GM23338 (cell line): ENCODE measurements at regions not wholly inside any gene's neighbourhood (a gene's known extent, or its start where the extent isn't known, plus 50 kb on each side); places are given as distances from the start of the nearest gene placed in this dataset.
A peak's percentile ranks its signal among the peaks of the same experiment; 100 is the strongest.

Experiments used
- ATAC-seq: fragments of 200-7000 bp; cut with Tn5 transposase; 3 replicates; pipeline ENCODE4 v1.9.1; 2020
- DNase-seq: peaks from one replicate; pipeline ENCODE4 v3.0.0-alpha.2; 2015; ENCODE audit warnings: low spot score
- H2AFZ ChIP-seq: fragments of 200-600 bp; sonication (generic); 2 replicates; pipeline ENCODE4 v1.8.0; 2016; ENCODE audit warnings: antibody characterized with exemption, mild to moderate bottlenecking, moderate library complexity
- H3F3A ChIP-seq: fragments of 200-600 bp; sonication (generic); replicated peaks from 2 replicates; pipeline ENCODE4 v1.8.0; 2017; ENCODE audit warnings: antibody characterized with exemption, mixed run types, low read depth
- H3K27ac ChIP-seq: fragments of 200-600 bp; sonication (generic); 2 replicates; pipeline ENCODE4 v1.6.1; 2016; ENCODE audit warnings: low read depth
- H3K27me3 ChIP-seq: fragments of 200-600 bp; sonication (generic); 2 replicates; pipeline ENCODE4 v1.8.0; 2016; ENCODE audit warnings: mild to moderate bottlenecking, mixed run types, moderate library complexity; ENCODE audit not compliant: insufficient read depth
- H3K36me3 ChIP-seq: fragments of 200-600 bp; sonication (generic); 2 replicates; pipeline ENCODE4 v1.8.0; 2016; ENCODE audit warnings: mild to moderate bottlenecking; ENCODE audit not compliant: insufficient read depth
- H3K4me1 ChIP-seq: fragments of 200-600 bp; sonication (generic); 2 replicates; pipeline ENCODE4 v1.8.0; 2016; ENCODE audit warnings: mild to moderate bottlenecking, moderate library complexity; ENCODE audit not compliant: insufficient read depth
- H3K4me2 ChIP-seq: fragments of 200-600 bp; sonication (generic); 2 replicates; pipeline ENCODE4 v1.7.1; 2017; ENCODE audit warnings: mixed run types
- H3K4me3 ChIP-seq: fragments of 200-600 bp; sonication (generic); 2 replicates; pipeline ENCODE4 v1.6.1; 2016; ENCODE audit warnings: mixed run types
- H3K79me2 ChIP-seq: fragments of 200-600 bp; sonication (generic); replicated peaks from 2 replicates; pipeline ENCODE4 v1.8.0; 2017; ENCODE audit warnings: mild to moderate bottlenecking; ENCODE audit not compliant: insufficient read depth
- H3K9me2 ChIP-seq: fragments of 200-600 bp; sonication (generic); 2 replicates; pipeline ENCODE4 v1.8.0; 2017; ENCODE audit not compliant: insufficient read depth
- H4K20me1 ChIP-seq: fragments of 200-600 bp; sonication (generic); replicated peaks from 2 replicates; pipeline ENCODE4 v1.8.0; 2017; ENCODE audit warnings: mild to moderate bottlenecking; ENCODE audit not compliant: insufficient read depth
- H3K27ac Mint-ChIP-seq: 2 replicates; pipeline ENCODE4 v1.8.0; 2020; ENCODE audit warnings: inconsistent platforms, mild to moderate bottlenecking, moderate library complexity, mixed read lengths
- H3K27me3 Mint-ChIP-seq: 3 replicates; pipeline ENCODE4 v1.8.0; 2022; ENCODE audit warnings: low read depth, mild to moderate bottlenecking, moderate library complexity, mixed read lengths, inconsistent platforms; ENCODE audit not compliant: insufficient read depth, poor library complexity
- H3K36me3 Mint-ChIP-seq: 3 replicates; pipeline ENCODE4 v1.8.0; 2021; ENCODE audit warnings: low read depth, mild to moderate bottlenecking, inconsistent platforms, moderate library complexity, mixed read lengths
- H3K4me1 Mint-ChIP-seq: 3 replicates; pipeline ENCODE4 v1.8.0; 2020; ENCODE audit warnings: mild to moderate bottlenecking, inconsistent platforms, mixed read lengths
- H3K4me3 Mint-ChIP-seq: 3 replicates; pipeline ENCODE4 v1.8.0; 2021; ENCODE audit warnings: moderate library complexity, mild to moderate bottlenecking, inconsistent platforms, mixed read lengths
- H3K9me3 Mint-ChIP-seq: 3 replicates; pipeline ENCODE4 v1.8.0; 2020; ENCODE audit warnings: moderate library complexity, mild to moderate bottlenecking, inconsistent platforms, mixed read lengths
- CREB1 ChIP-seq: fragments of 250-450 bp; sonication (Bioruptor Pico); IDR thresholded peaks from 2 replicates; pipeline ENCODE4 v1.5.0; 2020; ENCODE audit warnings: low read depth, mild to moderate bottlenecking, moderate library complexity
- EZH2 ChIP-seq: fragments of 200-600 bp; sonication (generic); IDR thresholded peaks from one replicate; pipeline ENCODE4 v1.8.0; 2017; ENCODE audit warnings: antibody characterized with exemption, mild to moderate bottlenecking, low read depth; ENCODE audit not compliant: unreplicated experiment
- JUNB ChIP-seq: IDR thresholded peaks from one replicate; pipeline ENCODE4 v1.6.1; 2016; ENCODE audit warnings: antibody characterized with exemption; ENCODE audit not compliant: unreplicated experiment
- NANOG ChIP-seq: IDR thresholded peaks from 2 replicates; pipeline ENCODE4 v1.6.1; 2016; ENCODE audit warnings: antibody characterized with exemption, borderline replicate concordance
- TF ChIP-seq, protein P1 (sequence below): fragments of 250-450 bp; sonication (Bioruptor Pico); IDR thresholded peaks from 2 replicates; pipeline ENCODE4 v1.5.0; 2020; ENCODE audit warnings: mild to moderate bottlenecking, moderate library complexity
- TF ChIP-seq, protein P2 (sequence below): IDR thresholded peaks from one replicate; pipeline ENCODE4 v1.6.1; 2018; ENCODE audit warnings: antibody characterized with exemption; ENCODE audit not compliant: unreplicated experiment
- TF ChIP-seq, protein P3 (sequence below), 2 experiments: fragments of 200-600 bp in 1 of 2; sonication (generic) in 1 of 2; conservative IDR thresholded peaks; 2 replicates each; pipeline versions ENCODE4 v1.5.1 to v1.6.1; 2016 to 2017; ENCODE audit warnings: antibody characterized with exemption in 2 of 2, low read depth in 2 of 2, mild to moderate bottlenecking in 2 of 2, moderate library complexity in 1 of 2

DNA sequence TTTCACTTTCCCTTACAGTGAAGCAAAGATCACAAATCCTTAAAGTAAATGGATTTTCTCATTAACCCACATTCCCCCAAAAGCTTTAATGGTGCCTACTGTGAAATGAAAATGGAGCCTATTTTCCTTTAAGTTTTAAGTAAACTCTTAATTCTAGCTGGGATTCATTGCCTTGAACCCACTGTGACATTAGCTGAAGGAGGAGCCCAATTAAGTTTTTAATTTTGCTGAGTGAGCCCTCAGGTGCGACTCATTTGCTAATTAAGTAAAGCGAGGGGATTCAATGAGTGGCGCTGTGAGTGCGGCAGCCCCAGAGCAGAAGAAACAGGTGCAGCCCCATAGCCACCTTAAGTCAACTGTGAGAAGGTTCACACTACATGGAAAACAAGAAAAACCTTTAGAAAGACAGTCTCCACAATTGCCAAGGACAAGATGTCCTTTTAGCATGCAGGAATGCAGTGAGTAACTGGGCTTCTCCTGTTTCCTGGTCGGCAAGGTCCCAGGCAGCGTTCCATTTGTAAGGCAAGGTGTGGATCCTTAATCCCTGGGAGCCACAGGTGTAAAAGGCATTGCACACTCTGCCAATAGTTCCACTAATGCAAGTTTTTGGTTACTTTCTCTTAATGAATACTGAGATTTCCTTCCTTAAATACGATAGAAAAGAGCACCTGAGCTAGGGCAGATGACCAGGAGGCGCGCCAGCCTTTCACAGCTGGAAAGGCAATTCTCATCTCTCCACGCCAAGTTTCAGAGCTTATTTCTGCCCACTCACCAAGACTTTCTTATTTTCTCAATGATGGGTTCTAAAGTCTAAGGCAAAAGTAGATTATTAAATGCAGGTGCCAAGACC, 87.7 kb downstream of the TMEM18 start:
- peaks cover 13% of the 10 kb centered on the region; the same call in 2 of the 3 replicates for H3K4me1 Mint-ChIP-seq
- TF ChIP-seq CREB1, result no peak
- TF ChIP-seq JUNB, result no peak
- TF ChIP-seq EZH2, result no peak
- TF ChIP-seq, protein P1, sequence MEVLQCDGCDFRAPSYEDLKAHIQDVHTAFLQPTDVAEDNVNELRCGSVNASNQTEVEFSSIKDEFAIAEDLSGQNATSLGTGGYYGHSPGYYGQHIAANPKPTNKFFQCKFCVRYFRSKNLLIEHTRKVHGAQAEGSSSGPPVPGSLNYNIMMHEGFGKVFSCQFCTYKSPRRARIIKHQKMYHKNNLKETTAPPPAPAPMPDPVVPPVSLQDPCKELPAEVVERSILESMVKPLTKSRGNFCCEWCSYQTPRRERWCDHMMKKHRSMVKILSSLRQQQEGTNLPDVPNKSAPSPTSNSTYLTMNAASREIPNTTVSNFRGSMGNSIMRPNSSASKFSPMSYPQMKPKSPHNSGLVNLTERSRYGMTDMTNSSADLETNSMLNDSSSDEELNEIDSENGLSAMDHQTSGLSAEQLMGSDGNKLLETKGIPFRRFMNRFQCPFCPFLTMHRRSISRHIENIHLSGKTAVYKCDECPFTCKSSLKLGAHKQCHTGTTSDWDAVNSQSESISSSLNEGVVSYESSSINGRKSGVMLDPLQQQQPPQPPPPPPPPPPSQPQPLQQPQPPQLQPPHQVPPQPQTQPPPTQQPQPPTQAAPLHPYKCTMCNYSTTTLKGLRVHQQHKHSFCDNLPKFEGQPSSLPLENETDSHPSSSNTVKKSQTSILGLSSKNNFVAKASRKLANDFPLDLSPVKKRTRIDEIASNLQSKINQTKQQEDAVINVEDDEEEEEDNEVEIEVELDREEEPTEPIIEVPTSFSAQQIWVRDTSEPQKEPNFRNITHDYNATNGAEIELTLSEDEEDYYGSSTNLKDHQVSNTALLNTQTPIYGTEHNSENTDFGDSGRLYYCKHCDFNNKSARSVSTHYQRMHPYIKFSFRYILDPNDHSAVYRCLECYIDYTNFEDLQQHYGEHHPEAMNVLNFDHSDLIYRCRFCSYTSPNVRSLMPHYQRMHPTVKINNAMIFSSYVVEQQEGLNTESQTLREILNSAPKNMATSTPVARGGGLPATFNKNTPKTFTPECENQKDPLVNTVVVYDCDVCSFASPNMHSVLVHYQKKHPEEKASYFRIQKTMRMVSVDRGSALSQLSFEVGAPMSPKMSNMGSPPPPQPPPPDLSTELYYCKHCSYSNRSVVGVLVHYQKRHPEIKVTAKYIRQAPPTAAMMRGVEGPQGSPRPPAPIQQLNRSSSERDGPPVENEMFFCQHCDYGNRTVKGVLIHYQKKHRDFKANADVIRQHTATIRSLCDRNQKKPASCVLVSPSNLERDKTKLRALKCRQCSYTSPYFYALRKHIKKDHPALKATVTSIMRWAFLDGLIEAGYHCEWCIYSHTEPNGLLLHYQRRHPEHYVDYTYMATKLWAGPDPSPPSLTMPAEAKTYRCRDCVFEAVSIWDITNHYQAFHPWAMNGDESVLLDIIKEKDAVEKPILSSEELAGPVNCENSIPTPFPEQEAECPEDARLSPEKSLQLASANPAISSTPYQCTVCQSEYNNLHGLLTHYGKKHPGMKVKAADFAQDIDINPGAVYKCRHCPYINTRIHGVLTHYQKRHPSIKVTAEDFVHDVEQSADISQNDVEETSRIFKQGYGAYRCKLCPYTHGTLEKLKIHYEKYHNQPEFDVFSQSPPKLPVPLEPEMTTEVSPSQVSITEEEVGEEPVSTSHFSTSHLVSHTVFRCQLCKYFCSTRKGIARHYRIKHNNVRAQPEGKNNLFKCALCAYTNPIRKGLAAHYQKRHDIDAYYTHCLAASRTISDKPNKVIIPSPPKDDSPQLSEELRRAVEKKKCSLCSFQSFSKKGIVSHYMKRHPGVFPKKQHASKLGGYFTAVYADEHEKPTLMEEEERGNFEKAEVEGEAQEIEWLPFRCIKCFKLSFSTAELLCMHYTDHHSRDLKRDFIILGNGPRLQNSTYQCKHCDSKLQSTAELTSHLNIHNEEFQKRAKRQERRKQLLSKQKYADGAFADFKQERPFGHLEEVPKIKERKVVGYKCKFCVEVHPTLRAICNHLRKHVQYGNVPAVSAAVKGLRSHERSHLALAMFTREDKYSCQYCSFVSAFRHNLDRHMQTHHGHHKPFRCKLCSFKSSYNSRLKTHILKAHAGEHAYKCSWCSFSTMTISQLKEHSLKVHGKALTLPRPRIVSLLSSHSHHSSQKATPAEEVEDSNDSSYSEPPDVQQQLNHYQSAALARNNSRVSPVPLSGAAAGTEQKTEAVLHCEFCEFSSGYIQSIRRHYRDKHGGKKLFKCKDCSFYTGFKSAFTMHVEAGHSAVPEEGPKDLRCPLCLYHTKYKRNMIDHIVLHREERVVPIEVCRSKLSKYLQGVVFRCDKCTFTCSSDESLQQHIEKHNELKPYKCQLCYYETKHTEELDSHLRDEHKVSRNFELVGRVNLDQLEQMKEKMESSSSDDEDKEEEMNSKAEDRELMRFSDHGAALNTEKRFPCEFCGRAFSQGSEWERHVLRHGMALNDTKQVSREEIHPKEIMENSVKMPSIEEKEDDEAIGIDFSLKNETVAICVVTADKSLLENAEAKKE (CRISPR knock-in tag), result peak; percentile 80
- Histone ChIP-seq H3K36me3 (no peaks in the 10 kb centered on the region), H2AFZ (no peak overlapping the region), H3K4me1 (no peaks in the 10 kb centered on the region), H3K4me3 (no peak overlapping the region), H3K4me2 (no peak overlapping the region), H3K27me3 (no peaks in the 10 kb centered on the region), H3K27ac (no peak overlapping the region), H3K9me2 (0 out of 2 replicates have a peak, but pooled peaks cover 4% of the 10 kb centered on the region), H3F3A (no peaks in the 10 kb centered on the region), H4K20me1 (no peaks in the 10 kb centered on the region), H3K79me2 (no peaks in the 10 kb centered on the region)
- no peak overlapping the region for H3K4me3 Mint-ChIP-seq
- H3K27me3 Mint-ChIP-seq, result peaks cover 4% of the 10 kb centered on the region
- H3K36me3 Mint-ChIP-seq, result no peaks in the 10 kb centered on the region
- peak; percentile 20 for DNase-seq
- H3K27ac Mint-ChIP-seq, result no peak overlapping the region
- no peaks in the 10 kb centered on the region for H3K9me3 Mint-ChIP-seq
- ATAC-seq, result peak; percentile 69

DNA sequence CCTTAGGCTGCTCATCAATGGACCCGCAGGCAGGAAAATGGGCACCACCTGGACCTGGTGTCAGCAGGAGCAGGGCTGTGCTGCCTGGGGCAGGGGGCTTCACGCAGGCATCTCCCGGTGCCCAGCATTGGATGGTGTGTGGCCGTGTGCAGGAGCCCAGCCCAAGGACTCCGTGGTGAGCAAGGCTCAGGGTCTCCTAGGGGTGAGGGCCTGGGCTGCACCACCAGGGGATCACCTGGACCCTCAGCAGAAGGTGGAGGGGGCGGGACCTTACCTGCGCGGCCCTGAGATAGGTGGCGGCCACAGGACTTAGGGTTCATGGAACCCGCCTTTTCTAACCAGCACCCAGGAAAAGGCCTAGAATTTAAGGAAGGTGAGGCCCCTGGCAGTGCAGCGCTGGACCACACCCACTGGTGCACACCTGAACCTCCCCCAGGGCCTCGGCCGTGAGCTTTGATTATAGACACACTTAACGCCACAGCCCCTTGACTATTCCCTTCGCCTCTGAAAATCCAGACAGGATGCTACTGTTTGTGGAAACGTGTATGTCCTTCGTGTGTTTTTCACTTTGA, 89.0 kb downstream of the TMEM18 start:
- Histone ChIP-seq H3K27me3 (no peaks in the 10 kb centered on the region), H3K36me3 (no peaks in the 10 kb centered on the region), H3K79me2 (no peaks in the 10 kb centered on the region), H3K27ac (no peak overlapping the region), H3K4me1 (no peaks in the 10 kb centered on the region), H3K4me2 (no peak overlapping the region), H3K9me2 (0 out of 2 replicates have a peak, but pooled peaks cover 4% of the 10 kb centered on the region), H4K20me1 (no peaks in the 10 kb centered on the region), H3K4me3 (no peak overlapping the region), H3F3A (no peaks in the 10 kb centered on the region), H2AFZ (no peak overlapping the region)
- no peak for ATAC-seq
- Mint-ChIP-seq H3K36me3 (no peaks in the 10 kb centered on the region), H3K4me1 (peaks cover 13% of the 10 kb centered on the region; the same call in 2 of the 3 replicates), H3K4me3 (no peak overlapping the region), H3K9me3 (no peaks in the 10 kb centered on the region), H3K27ac (no peak overlapping the region), H3K27me3 (peaks cover 4% of the 10 kb centered on the region)
- no peak for DNase-seq
- TF ChIP-seq, protein P2, sequence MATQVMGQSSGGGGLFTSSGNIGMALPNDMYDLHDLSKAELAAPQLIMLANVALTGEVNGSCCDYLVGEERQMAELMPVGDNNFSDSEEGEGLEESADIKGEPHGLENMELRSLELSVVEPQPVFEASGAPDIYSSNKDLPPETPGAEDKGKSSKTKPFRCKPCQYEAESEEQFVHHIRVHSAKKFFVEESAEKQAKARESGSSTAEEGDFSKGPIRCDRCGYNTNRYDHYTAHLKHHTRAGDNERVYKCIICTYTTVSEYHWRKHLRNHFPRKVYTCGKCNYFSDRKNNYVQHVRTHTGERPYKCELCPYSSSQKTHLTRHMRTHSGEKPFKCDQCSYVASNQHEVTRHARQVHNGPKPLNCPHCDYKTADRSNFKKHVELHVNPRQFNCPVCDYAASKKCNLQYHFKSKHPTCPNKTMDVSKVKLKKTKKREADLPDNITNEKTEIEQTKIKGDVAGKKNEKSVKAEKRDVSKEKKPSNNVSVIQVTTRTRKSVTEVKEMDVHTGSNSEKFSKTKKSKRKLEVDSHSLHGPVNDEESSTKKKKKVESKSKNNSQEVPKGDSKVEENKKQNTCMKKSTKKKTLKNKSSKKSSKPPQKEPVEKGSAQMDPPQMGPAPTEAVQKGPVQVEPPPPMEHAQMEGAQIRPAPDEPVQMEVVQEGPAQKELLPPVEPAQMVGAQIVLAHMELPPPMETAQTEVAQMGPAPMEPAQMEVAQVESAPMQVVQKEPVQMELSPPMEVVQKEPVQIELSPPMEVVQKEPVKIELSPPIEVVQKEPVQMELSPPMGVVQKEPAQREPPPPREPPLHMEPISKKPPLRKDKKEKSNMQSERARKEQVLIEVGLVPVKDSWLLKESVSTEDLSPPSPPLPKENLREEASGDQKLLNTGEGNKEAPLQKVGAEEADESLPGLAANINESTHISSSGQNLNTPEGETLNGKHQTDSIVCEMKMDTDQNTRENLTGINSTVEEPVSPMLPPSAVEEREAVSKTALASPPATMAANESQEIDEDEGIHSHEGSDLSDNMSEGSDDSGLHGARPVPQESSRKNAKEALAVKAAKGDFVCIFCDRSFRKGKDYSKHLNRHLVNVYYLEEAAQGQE, result no peak
- TF ChIP-seq NANOG, result no peak
- TF ChIP-seq, protein P3, sequence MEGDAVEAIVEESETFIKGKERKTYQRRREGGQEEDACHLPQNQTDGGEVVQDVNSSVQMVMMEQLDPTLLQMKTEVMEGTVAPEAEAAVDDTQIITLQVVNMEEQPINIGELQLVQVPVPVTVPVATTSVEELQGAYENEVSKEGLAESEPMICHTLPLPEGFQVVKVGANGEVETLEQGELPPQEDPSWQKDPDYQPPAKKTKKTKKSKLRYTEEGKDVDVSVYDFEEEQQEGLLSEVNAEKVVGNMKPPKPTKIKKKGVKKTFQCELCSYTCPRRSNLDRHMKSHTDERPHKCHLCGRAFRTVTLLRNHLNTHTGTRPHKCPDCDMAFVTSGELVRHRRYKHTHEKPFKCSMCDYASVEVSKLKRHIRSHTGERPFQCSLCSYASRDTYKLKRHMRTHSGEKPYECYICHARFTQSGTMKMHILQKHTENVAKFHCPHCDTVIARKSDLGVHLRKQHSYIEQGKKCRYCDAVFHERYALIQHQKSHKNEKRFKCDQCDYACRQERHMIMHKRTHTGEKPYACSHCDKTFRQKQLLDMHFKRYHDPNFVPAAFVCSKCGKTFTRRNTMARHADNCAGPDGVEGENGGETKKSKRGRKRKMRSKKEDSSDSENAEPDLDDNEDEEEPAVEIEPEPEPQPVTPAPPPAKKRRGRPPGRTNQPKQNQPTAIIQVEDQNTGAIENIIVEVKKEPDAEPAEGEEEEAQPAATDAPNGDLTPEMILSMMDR (conservative IDR thresholded peaks at IDR 0.05; ENCODE audit: low read depth in 2 of 2), result no peak
- no peak for TF ChIP-seq CREB1
